GM19035 (cell line): ENCODE measurements at regions not wholly inside any gene's neighbourhood (a gene's known extent, or its start where the extent isn't known, plus 50 kb on each side); places are given as distances from the start of the nearest gene placed in this dataset.
"Not testable (repeated sequence)": the region's sequence is repeated elsewhere in the genome, so short reads cannot be mapped to it uniquely, and the experiment has no call there.

ENCODE experiments used
- ATAC-seq: cut with Tn5 transposase; IDR thresholded peaks from one replicate; pipeline ENCODE4 v1.9.1; 2021; ENCODE audit not compliant: unreplicated experiment

DNA sequence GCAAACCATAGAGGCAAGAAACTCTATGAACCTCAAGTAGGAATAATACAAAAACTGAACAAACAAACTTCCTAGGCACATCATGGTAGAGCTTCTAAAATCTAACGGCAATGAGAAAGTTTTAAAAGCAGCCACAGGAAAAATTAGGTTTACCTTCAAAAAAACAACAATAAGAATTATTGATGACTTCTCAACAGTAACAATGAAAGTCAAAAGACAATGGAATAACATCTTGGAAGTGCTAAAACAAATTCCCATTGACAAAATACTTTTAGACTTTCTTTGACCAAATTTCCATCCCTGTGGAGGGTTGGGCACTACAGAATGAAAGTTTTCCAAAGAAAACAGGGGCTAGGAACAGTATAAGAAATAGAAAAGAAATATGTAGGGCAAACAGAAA is 222.9 kb upstream of the ERCC4 start:
- ATAC-seq: no peak

DNA sequence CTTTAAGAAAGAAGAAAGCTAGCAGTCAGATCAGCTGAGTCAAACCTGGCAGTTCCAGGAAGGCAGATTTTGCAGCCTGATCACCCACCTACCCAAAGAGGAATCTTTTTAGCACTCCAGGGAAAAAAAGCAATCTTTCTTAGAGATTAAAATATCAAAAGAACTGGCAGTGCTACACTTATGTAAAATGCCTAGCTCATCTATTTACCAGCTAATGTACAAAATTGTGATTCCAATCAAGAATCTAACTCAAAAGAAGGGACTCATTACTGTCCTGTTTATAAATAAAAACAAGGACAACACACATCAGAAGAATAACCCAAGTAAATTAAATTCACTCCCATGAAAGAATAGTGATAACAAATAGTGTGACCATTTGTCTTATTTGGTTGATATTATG is 222.4 kb upstream of the ERCC4 start:
- no peak for ATAC-seq

DNA sequence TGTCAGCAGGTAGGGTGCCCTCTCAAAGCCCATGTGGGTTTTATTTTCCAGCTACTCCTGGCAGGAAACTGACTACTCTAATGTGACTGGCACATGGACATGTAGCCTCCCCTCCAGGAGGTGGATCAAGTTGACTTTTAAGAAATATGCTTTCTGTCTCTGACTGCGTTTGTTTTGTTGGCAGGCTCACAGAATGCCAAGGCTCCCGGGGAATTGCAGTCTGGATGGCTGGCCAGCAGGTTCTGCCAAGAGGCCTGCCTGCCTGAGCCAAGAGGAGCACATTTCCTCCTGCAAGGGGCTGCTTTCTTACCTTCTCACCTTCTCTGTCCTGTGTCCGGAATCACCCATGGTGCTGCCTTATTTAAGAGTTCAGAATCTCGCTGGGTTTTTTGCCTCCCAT is 217.3 kb upstream of the ERCC4 start:
- ATAC-seq: no peak

DNA sequence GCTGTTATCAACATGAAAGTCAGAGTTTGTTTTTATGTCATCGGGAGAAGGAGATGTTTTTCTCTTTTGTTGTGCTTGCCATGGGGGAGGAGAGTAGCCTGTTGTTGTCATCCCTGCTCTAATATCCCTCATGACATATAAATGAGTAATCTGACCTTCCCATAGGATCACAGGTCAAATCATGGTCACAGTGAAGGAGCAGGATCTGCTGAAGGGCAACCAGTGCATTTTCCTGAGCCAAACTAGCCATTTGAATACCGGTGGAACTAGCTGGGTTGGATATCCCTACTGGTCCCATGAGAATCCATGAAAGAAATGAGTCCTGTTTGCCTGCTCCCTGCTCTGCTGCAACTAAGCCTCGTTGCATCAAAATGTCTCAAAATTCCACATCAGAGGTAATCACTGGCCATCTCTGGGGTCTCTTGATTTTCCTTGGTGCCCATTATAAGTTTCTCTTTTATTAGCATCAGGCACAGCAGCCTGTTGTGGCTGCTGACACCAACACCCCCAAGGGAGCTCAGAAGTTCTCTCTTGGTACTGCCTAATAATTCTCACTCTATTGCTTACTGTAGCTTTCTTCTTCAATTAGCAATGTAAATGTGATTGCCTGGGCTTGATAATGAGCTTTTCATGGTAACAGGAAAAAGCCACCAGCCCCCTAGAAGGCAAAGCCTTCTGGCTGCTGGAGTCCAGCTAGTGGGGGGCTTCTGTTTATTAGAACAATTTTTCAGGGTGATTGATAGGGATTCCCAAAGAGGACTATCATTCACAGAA is 211.4 kb upstream of the ERCC4 start:
- ATAC-seq: no peak

DNA sequence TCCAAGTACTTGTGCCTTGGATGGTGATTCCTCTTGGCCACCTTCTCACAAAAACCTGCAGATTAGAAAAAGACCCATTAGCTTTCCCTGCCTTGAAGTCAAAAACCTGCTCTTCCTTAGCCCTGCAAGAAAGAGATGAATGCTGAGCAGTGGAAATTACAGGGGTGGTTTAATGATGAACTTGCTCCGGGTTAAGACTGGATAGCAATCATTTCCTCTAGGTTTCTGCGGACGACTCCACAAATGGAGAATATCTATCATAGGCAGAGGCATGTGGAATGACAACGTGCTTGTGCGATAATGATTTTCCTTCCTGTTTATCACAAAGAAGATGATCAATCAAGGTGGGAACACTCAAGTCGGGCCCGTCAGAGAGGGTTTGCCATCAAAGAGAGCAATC is 201.2 kb upstream of the ERCC4 start:
- ATAC-seq: no peak

DNA sequence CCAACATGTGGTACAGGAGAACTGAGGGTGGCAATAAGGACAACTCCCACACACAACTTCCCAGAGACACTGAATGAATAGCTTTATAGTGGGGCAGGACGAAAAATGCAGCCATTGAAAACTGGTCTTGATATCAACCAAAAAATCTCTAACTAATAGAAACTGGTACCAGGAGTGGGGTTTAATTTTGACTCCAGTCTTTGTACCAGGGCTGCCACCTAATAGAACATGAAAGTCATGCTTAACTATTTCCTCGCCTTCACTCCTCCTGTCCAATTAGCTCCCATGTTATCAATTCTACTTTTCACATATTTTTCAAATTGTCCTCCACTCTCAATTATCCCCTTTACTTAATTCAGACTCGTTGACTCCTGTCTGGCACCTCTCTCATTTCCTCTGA is 192.0 kb upstream of the ERCC4 start:
- no peak for ATAC-seq

DNA sequence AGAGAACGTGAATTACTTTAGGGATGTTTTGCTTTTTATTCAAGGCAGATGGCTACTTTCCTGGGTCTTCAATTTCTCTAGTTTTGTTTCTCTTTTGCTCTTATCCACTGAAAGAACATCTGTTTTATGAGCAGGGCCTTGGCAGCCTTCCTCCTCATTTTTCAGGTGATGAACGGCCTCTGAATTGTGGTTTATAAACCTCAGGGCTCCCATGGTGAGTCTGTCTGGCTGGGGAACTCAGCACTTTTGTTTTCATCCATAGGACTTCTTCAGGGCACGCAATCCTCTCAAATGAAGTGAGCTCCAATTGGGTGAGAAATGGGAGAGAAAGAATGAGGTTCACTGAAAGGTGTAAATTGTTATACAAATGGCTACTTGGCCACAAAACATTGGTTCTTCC is 186.4 kb upstream of the ERCC4 start:
- ATAC-seq: no peak

DNA sequence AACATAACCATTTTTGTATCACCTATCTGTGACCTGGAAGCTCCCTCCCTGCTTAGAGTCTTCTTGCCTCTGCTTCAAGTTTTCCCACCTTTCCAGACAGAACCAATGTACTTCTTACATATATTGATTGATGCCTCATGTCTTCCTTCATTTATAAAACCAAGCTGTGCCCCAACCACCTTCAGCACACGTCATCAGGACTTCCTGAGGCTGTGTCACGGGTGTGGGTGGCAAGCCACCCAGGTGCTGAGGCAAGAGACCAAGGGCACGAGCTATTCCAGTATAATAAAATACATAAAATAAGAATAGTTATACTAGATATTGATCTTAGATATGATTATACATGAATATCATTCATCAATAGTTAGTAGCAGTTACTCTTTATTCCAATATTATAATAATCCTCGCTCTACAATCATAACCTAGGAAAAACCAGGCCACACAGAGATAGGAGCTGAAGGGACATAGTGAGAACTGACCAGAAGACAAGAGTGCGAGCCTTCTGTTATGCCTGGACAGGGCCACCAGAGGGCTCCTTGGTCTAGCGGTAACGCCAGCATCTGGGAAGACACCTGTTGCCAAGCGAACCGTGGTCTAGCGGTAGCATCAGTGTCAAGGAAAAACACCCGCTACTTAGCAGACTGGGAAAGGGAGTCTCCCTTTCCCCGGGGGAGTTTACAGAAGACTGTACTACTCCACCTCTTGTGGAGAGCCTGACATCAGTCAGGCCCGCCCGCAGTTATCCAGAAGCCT is 180.2 kb upstream of the ERCC4 start:
- ATAC-seq: not testable (repeated sequence)

DNA sequence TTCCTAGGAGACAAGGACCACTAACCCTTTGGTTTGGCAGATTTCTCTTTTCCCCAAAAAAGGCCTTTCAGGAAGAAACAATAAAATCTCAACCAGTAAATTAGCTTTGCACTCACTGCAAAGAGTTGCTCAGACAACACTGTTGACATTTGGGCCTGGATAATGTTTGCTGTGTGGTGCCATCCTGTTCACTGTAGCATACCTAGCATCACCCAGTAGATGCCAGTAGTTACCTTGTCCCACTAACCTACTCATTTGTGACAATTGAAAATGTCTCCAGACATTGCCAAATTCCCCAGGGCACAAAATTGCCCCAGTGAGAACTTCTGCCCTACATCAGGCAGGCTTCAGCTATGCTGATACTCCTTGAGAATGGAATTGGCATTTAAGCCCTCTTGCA is 177.0 kb upstream of the ERCC4 start:
- no peak for ATAC-seq

DNA sequence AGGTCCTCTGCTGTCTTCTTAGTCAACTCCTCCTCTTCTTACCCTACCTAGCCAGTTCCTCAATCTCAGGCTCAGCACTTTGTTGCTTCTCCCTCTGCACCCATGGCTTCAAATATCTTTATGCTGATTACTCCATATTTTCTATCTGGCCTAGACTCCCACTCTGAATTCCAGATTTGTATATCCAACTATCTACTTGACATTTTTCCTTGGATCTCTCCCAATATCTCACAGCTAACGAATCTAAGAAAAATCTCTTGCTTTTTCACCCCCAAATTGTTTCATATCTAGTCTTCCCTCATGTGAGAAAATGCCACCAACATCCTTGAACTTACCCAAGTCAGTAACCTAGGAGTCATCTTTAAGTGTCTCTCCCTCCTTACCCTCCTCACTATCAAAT is 176.4 kb upstream of the ERCC4 start:
- no peak for ATAC-seq

DNA sequence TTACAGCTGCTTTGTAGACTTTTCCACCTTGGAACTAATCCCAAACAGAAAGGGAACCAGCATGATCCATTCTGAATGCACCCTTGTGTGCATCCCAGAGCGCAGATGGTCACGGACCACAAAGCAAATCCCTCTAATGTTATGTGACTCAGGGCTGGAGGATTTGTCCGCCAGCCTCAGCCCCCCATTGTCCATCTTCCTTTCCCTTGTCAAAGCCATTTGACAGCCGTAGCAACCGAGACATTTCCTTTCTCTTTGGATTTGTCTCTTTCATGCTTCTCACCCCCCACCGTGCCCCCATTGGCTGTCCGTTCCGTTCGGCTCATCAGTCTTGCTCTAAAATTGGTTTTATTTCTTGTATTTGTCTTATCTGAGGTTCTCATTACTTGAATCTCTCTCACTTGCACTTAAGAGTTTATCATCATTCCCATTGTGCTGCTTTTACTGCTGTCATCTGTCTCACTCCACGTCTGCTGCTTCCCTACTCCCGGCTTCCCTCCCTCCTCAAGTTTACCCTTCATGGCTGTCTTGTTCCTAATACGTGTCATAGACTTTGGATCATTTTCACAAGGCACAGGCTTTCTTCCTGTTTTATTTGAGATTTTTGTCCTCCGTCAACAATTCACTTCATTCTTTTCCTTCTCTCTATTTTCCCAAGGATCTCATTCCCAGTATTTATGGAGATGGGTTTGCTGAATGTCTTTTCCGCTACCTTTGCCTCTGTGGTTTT is 163.4 kb upstream of the ERCC4 start:
- no peak for ATAC-seq

DNA sequence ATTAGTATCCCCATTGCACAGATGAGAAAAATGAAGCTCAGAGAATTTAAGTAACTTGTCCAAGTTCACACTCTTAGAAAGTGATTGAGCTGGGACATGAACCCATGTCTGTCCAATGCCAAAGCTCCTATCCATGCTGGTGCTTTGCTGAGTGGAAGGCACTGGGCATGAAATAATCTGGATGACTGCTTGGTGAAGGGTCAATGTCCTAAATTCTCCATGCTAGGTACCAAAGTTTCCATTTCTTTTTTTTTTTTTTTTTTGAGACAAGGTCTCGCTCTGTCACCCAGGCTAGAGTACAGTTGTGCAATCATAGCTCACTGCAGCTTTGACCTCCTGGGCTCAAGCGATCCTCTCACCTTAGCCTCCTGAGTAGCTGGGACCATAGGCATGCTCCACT is 153.6 kb upstream of the ERCC4 start:
- no peak for ATAC-seq

DNA sequence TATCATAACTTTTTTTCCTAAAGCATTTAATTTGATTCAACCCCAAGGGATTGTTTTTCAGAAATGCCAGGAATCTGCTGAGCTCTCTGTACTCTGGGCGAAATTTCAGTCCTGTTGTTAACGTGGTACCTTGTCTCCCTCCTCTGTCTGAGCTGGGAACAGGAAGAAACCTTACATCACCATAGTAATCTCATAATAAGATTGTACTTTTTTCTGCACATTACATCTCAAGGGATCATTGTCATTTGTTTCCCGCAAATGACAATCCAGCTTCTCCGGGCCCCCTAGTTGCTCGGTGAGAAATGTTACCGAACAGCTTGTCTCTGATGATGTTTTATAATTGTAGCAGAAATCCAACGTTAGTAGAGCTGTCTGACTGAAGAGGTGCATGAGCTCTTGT is 152.7 kb upstream of the ERCC4 start:
- no peak for ATAC-seq

DNA sequence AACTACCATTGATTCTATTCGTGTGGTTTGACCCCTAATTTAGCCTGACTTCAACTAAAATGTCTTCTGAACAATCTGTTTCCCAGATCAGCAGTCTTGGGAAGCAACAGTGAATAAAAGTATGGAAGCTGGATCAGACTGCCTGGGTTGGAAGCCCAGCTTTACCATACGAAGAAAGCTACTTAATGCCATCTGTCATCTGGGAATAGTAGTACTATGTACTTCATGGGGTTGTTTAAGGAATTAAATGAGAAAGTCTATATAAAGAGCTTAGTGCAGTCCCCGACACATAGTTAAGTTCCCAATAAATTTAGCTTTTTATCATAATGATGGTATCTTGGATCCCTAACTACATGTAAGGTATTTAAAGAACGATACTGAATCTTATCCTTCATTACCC is 151.5 kb upstream of the ERCC4 start:
- ATAC-seq: no peak

DNA sequence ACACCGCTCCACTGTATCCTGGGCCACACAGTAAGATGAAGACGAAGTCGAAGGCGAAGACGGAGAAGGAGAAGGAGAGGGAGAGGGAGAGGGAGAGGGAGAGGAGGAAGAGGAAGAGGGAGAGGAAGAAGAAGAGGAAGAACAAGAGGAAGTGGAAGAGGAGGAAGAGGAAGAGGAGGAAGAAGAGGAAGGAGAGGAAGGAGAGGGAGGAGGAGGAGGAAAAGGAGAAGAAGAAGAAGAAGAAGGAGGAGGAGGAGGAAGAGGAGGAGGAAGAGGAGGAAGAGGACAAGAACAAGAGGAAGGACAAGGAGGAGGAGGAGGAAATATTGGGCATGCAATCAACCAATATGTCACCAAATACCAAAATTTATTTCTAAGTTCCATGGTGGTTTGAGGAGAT is 149.5 kb upstream of the ERCC4 start:
- no peak for ATAC-seq

DNA sequence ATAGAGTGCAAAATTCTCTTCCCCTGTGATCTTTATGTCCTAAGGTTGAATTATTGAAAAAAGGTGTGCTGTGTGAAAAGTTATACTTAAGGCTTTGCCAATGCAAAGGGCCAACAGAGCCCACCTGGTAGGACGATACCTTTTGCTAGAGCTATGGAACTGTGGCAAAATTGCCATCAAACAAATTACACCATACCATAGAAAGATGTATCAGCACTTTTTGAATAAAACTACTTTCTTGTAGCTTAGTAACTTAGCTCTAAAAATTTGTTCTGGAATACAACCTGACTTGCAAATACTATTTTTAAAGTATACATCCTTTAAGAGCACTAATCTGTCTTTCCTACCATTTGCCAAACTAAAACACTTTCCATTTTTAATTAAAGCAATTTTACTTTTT is 147.2 kb upstream of the ERCC4 start:
- no peak for ATAC-seq

DNA sequence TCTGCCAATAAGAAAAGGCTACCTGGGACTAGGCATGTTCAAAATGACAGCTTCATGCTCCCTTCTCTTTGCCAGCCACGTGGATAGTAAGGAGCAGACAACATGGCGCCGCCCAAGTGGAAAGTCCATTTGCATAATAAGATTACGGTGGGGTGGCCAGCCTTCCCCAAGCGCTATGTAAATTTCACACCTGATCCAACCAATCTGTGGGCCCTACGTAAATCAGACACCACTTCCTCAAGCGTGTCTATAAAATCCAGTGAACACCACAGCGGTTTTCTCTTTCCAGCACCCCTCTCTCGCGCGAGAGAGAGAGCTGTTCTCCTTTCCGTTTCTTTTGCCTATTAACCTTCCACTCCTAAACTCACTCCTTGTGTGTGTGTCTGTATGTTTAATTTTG is 140.3 kb upstream of the ERCC4 start:
- ATAC-seq: no peak

DNA sequence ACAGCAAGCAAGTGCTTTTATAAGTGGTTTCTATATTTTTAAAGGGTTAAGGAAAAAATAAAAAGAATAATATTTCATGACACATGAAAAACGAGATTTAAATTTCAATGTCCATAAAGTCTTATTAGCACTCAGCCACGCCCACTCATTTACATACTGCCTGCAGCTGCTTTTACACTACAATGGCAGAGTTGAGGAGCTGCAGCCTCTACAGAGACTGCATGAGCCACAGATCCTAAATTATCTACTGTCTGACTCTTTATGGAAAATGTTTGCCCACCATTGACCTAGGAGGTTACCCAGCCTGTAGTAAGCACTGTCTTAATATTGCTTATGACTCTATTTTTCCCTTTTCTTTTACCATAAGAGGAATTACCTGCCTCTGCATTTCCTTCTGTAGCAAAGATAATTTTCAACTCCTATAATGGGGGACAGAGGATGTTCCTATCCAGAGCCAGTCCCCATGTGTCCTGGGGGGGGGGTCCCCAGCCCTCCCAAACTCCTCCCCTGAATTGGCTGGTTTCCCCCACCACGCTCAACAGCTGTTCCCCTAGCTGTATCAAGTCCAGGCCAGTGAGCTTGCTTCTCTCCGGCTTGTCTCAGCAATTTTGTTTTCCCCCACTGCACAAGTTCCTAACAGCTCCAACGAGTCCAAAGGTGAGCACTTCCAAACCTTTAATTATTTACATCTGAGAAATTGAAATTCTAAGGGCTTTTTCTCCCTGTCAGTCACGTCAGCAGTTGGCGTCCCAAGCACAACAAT is 139.4 kb upstream of the ERCC4 start:
- no peak for ATAC-seq

DNA sequence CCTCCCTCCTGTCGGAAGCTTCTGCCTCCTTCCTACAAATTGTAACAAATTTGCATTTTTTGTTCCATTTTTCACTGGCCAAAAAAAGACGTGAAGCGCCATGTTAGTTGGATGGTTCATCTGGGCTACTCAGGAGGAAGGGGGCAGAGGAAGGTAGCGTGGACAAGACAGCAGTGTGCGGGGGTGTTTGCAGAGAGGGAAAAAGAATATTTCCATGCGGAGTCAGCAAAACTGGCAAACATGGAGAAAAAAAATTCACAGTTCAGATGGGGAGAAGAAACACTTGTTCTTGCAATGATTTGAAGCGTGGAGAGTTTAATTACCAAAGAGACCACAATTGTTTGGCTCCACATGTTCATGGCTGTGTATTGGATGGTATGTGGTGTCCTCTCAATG is 138.8 kb upstream of the ERCC4 start:
- ATAC-seq: no peak

DNA sequence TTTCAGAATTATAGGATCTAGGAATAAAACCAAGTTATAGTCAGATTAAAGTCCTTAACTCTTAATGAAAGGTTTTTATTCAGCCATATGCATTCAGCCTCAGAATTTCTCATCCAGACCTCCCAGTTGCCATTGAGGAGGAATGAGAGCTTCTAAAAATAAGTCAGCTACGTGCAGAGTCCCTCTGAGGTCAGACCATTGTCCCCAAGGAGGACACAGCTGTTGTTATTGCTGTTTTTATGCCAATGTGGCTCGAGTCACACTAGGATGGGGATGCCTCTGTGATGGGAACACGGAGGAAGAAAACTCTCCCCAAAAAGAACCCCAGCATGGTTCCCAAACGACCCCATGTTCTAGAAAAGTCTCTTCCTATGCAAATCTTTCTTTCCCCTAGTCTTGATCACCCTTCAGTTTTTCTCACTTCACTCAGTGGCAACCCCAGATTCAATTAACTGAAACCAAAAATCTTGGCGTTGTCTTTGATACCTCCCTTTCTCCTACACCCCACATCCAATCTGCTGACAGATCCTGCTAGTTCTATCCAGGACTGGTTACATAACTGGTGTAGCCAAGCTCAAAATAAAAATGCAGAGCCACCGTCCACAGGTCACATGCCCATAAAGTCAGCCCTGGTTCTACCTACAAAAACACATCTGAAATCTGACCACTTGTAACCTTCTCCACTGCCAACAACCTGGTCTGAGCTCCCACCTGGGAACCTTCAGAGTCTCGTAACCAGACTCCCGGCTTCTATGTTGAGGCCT is 138.2 kb upstream of the ERCC4 start:
- no peak for ATAC-seq

DNA sequence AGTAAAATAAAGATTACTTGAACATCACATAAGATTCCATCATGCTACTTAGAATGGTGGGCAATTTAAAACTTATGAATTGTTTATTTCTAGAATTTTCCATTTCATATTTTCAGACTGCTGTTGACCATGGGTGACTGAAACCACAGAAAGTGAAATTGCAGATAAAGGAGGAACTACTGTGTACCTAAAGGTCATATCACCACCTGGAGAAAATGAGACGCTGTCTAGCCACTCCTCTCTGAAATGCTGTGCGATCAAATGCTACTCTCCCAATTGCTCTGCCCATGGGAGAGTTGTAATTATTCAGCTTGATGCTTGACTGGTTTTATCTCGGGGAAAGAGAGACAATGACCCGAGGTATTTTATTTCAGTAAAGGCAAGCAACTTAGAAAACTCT is 128.9 kb upstream of the ERCC4 start:
- no peak for ATAC-seq
